Muscle of leg (tissue), 3 donors: ENCODE measurements at regions not wholly inside any gene's neighbourhood (a gene's known extent, or its start where the extent isn't known, plus 50 kb on each side); places are given as distances from the start of the nearest gene placed in this dataset.

Experiments used
- DNase-seq: peaks from one replicate; pipeline ENCODE4 v3.0.0; 2013
- H3K27ac ChIP-seq: one replicate; pipeline ENCODE4 v1.5.1; 2013; ENCODE audit warnings: mild to moderate bottlenecking, low read length, control low read depth
- H3K27me3 ChIP-seq: one replicate; pipeline ENCODE4 v1.6.1; 2013; ENCODE audit warnings: low read length; ENCODE audit not compliant: control insufficient read depth, insufficient read depth
- H3K36me3 ChIP-seq: one replicate; pipeline ENCODE4 v1.6.1; 2013; ENCODE audit warnings: low read length; ENCODE audit not compliant: control insufficient read depth, insufficient read depth
- H3K4me1 ChIP-seq: one replicate; pipeline ENCODE4 v1.6.1; 2013; ENCODE audit warnings: low read length; ENCODE audit not compliant: control insufficient read depth, insufficient read depth
- H3K4me3 ChIP-seq: one replicate; pipeline ENCODE4 v1.5.1; 2013; ENCODE audit warnings: low read length, control low read depth
- H3K9me3 ChIP-seq: replicated peaks from 2 replicates; pipeline ENCODE4 v1.6.1; 2013; ENCODE audit warnings: low read depth, low read length; ENCODE audit not compliant: control insufficient read depth
- WGBS: methylation state at CpG from one replicate; pipeline ENCODE4 v1.1.5; 2013; ENCODE audit warnings: missing lambda C conversion rate; ENCODE audit not compliant: insufficient coverage; 5-methylcytosine and 5-hydroxymethylcytosine counted together

GRCh38 chr11:110367571-110367970, 62.2 kb upstream of the FDX1 start:
- no CpG with 5 or more reads among the region's 2 CpGs for WGBS
- peaks cover 7% of the 10 kb centered on the region for H3K4me1 ChIP-seq

GRCh38 chr11:110371084-110371483, 58.7 kb upstream of the FDX1 start:
- H3K4me3 ChIP-seq: no peak overlapping the region
- no peak overlapping the region for H3K27ac ChIP-seq
- H3K9me3 ChIP-seq: no peaks in the 10 kb centered on the region
- DNase-seq: no peak
- H3K27me3 ChIP-seq: no peaks in the 10 kb centered on the region
- peaks cover 2% of the 10 kb centered on the region for H3K4me1 ChIP-seq
- H3K36me3 ChIP-seq: no peaks in the 10 kb centered on the region
- WGBS: no CpG with 5 or more reads among the region's 1 CpG

More at GRCh38 chr11:110367571-110367970, 62.2 kb upstream of the FDX1 start:
- no peaks in the 10 kb centered on the region for H3K9me3 ChIP-seq
- H3K27me3 ChIP-seq: no peaks in the 10 kb centered on the region
- DNase-seq: no peak
- no peak overlapping the region for H3K4me3 ChIP-seq
- H3K27ac ChIP-seq: no peak overlapping the region
- no peaks in the 10 kb centered on the region for H3K36me3 ChIP-seq

- no peaks in the 10 kb centered on the region for H3K9me3 ChIP-seq
- no peaks in the 10 kb centered on the region for H3K36me3 ChIP-seq
- no peak overlapping the region for H3K4me3 ChIP-seq
- H3K27ac ChIP-seq: no peak overlapping the region
- H3K27me3 ChIP-seq: no peaks in the 10 kb centered on the region
- H3K4me1 ChIP-seq: peaks cover 9% of the 10 kb centered on the region
- 88% methylated on average over 2 of the region's 5 CpGs for WGBS
- no peak for DNase-seq
Measured at GRCh38 chr11:110373051-110373702, 56.6 kb upstream of the FDX1 start.

GRCh38 chr11:110374921-110375320, 54.8 kb upstream of the FDX1 start:
- Histone ChIP-seq H3K9me3 (no peaks in the 10 kb centered on the region), H3K27me3 (no peaks in the 10 kb centered on the region), H3K4me3 (no peak overlapping the region), H3K36me3 (no peaks in the 10 kb centered on the region), H3K27ac (no peak overlapping the region), H3K4me1 (peaks cover 9% of the 10 kb centered on the region)
- DNase-seq: no peak

GRCh38 chr11:110375351-110375750, 54.4 kb upstream of the FDX1 start:
- H3K27me3 ChIP-seq: no peaks in the 10 kb centered on the region
- no peak overlapping the region for H3K27ac ChIP-seq
- no peaks in the 10 kb centered on the region for H3K9me3 ChIP-seq
- H3K4me1 ChIP-seq: peaks cover 9% of the 10 kb centered on the region
- H3K36me3 ChIP-seq: no peaks in the 10 kb centered on the region
- H3K4me3 ChIP-seq: no peak overlapping the region
- DNase-seq: no peak

- no peak for DNase-seq
- Histone ChIP-seq H3K27ac (no peak overlapping the region), H3K36me3 (no peaks in the 10 kb centered on the region), H3K27me3 (no peaks in the 10 kb centered on the region), H3K4me1 (peaks cover 9% of the 10 kb centered on the region), H3K4me3 (no peak overlapping the region), H3K9me3 (no peaks in the 10 kb centered on the region)
- no CpG with 5 or more reads among the region's 1 CpG for WGBS
Measured at GRCh38 chr11:110376021-110376420, 53.7 kb upstream of the FDX1 start.

GRCh38 chr11:110376711-110377324, 52.9 kb upstream of the FDX1 start:
- peak; percentile 86 for DNase-seq
- peak overlapping the region; percentile 68 for H3K27ac ChIP-seq
- H3K4me1 ChIP-seq: peaks cover 9% of the 10 kb centered on the region
- H3K27me3 ChIP-seq: no peaks in the 10 kb centered on the region
- 17% methylated on average over 3 of the region's 6 CpGs for WGBS
- peak overlapping the region; percentile 23 for H3K4me3 ChIP-seq
- no peaks in the 10 kb centered on the region for H3K9me3 ChIP-seq
- no peaks in the 10 kb centered on the region for H3K36me3 ChIP-seq

- 73% methylated on average over 2 of the region's 3 CpGs for WGBS
- no peak overlapping the region for H3K27ac ChIP-seq
- no peak for DNase-seq
- H3K36me3 ChIP-seq: no peaks in the 10 kb centered on the region
- no peak overlapping the region for H3K4me3 ChIP-seq
- no peaks in the 10 kb centered on the region for H3K27me3 ChIP-seq
- no peaks in the 10 kb centered on the region for H3K9me3 ChIP-seq
- H3K4me1 ChIP-seq: peaks cover 9% of the 10 kb centered on the region
Measured at GRCh38 chr11:110377434-110377833, 52.3 kb upstream of the FDX1 start.

GRCh38 chr11:110379261-110379660, 50.5 kb upstream of the FDX1 start:
- WGBS: no CpG with 5 or more reads among the region's 3 CpGs
- no peaks in the 10 kb centered on the region for H3K27me3 ChIP-seq
- DNase-seq: no peak

GRCh38 chr11:110379936-110380335, 49.8 kb upstream of the FDX1 start:
- no peak for DNase-seq
- Histone ChIP-seq H3K27ac (no peak overlapping the region), H3K36me3 (no peaks in the 10 kb centered on the region), H3K9me3 (no peaks in the 10 kb centered on the region), H3K4me3 (no peak overlapping the region), H3K4me1 (peaks cover 9% of the 10 kb centered on the region), H3K27me3 (no peaks in the 10 kb centered on the region)
- WGBS: 67% methylated on average over 2 of the region's 2 CpGs

More at GRCh38 chr11:110379261-110379660, 50.5 kb upstream of the FDX1 start:
- Histone ChIP-seq H3K9me3 (no peaks in the 10 kb centered on the region), H3K36me3 (no peaks in the 10 kb centered on the region), H3K27ac (no peak overlapping the region), H3K4me1 (peaks cover 9% of the 10 kb centered on the region), H3K4me3 (no peak overlapping the region)
